K562 (cell line): ENCODE measurements at regions not wholly inside any gene's neighbourhood (a gene's known extent, or its start where the extent isn't known, plus 50 kb on each side); places are given as distances from the start of the nearest gene placed in this dataset.

Source experiments
- CHD1 ChIP-seq: fragments of 200-600 bp; sonication (generic); IDR thresholded peaks from one replicate; pipeline ENCODE4 v1.6.1; 2012; ENCODE audit warnings: mild to moderate bottlenecking, moderate library complexity, low read length, inconsistent platforms
- PKNOX1 ChIP-seq: fragments of 450-650 bp; IDR thresholded peaks from 2 replicates; pipeline ENCODE4 v1.6.1; 2016
- POLR2A ChIP-seq: fragments of 450-650 bp; conservative IDR thresholded peaks from 2 replicates; pipeline ENCODE4 v1.6.1; 2016
- SIN3A ChIP-seq, 2 experiments: fragments of 150-350 bp in 1 of 2; IDR thresholded peaks; 2 replicates each; pipeline ENCODE4 v1.6.1; 2011 to 2016; ENCODE audit warnings: borderline replicate concordance in 2 of 2, low read depth in 2 of 2, low read length in 2 of 2, mild to moderate bottlenecking in 2 of 2, moderate library complexity in 2 of 2; ENCODE audit not compliant: control insufficient read depth in 1 of 2

- TF ChIP-seq CHD1 (no peak), POLR2A (no peak), SIN3A (IDR thresholded peaks at IDR 0.05; ENCODE audit: borderline replicate concordance in 2 of 2, control insufficient read depth in 1 of 2, low read depth in 2 of 2, low read length in 2 of 2) (no peak), PKNOX1 (no peak)
Observed at GRCh38 chr5:92147798-92148197, 764.7 kb upstream of the ARRDC3 start.
